ENCODE measurements at regions not wholly inside any gene's neighbourhood (a gene's known extent, or its start where the extent isn't known, plus 50 kb on each side); places are given as distances from the start of the nearest gene placed in this dataset.

DNA sequence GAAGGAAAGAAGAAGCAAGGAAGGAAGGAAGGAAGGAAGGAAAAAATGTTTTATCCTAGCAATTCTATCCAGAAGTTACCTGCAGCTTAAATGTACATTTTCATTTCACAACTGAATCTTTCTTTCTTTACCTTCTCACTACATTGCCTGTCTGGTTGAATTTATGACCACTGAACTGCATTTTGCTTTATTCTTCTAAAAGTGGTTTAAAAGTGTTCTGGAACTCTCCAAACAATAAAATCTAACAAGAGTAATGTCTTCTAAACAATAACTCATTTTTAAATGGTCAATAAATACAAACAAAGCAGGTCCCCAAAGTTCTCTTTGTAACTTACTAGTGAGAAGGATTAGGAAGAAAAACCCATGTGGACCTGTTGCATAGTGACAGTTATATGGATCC, 587.5 kb upstream of the NEGR1 start:
- no peak overlapping the region for H3K27ac ChIP-seq (ENCODE audit: insufficient read depth in 1 of 2, low read depth in 1 of 2, low read length in 2 of 2, poor library complexity in 1 of 2, severe bottlenecking in 2 of 2)
- CTCF ChIA-PET = no interaction called here
- POLR2A ChIA-PET = no interaction called here
- H3K4me3 ChIP-seq (ENCODE audit: control insufficient read depth in 1 of 7, extremely low read depth in 1 of 7, insufficient read depth in 4 of 7, low read depth in 2 of 7, low read length in 6 of 7) = no peak overlapping the region
- DNase-seq = no peak
- H3K4me1 ChIP-seq (ENCODE audit: control extremely low read depth in 1 of 4, control insufficient read depth in 4 of 4, insufficient read depth in 4 of 4, low read length in 3 of 4) = no peaks in the 10 kb centered on the region
- no peaks in the 10 kb centered on the region for H3K36me3 ChIP-seq (ENCODE audit: control insufficient read depth in 4 of 4, insufficient read depth in 4 of 4, low read length in 3 of 4)
- H3K27me3 ChIP-seq (replicated peaks in 2 of 5; ENCODE audit: control insufficient read depth in 4 of 5, insufficient read depth in 5 of 5, low read length in 4 of 5) = no peaks in the 10 kb centered on the region
- no peaks in the 10 kb centered on the region for H3K9me3 ChIP-seq (ENCODE audit: control extremely low read depth in 1 of 5, control insufficient read depth in 4 of 5, insufficient read depth in 2 of 5, low read depth in 1 of 5, low read length in 4 of 5)

DNA sequence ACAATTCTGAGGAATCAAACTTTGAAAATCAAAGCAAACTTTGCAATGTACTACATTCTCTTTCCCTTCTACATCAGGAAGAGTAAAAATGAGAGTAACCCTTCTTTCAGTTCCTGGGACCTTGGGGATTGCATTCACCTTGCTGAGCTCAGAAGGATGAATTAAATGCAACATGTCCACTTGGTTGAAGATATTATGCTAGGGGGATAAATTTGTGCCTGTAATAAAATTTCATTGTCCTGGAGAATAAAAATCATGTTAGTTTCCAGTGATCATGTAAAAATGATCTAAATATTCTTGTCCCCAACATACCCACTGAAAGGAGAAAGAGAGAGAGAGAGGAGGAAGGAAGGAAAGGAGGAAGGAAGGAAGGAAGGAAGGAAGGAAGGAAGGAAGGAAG, 587.1 kb upstream of the NEGR1 start:
- Histone ChIP-seq H3K4me3 (ENCODE audit: control insufficient read depth in 1 of 7, extremely low read depth in 1 of 7, insufficient read depth in 4 of 7, low read depth in 2 of 7, low read length in 6 of 7) (no peak overlapping the region), H3K9me3 (ENCODE audit: control extremely low read depth in 1 of 5, control insufficient read depth in 4 of 5, insufficient read depth in 2 of 5, low read depth in 1 of 5, low read length in 4 of 5) (no peaks in the 10 kb centered on the region), H3K27ac (ENCODE audit: insufficient read depth in 1 of 2, low read depth in 1 of 2, low read length in 2 of 2, poor library complexity in 1 of 2, severe bottlenecking in 2 of 2) (no peak overlapping the region), H3K4me1 (ENCODE audit: control extremely low read depth in 1 of 4, control insufficient read depth in 4 of 4, insufficient read depth in 4 of 4, low read length in 3 of 4) (no peaks in the 10 kb centered on the region), H3K36me3 (ENCODE audit: control insufficient read depth in 4 of 4, insufficient read depth in 4 of 4, low read length in 3 of 4) (no peaks in the 10 kb centered on the region), H3K27me3 (replicated peaks in 2 of 5; ENCODE audit: control insufficient read depth in 4 of 5, insufficient read depth in 5 of 5, low read length in 4 of 5) (no peaks in the 10 kb centered on the region)
- no peak for DNase-seq
- ChIA-PET CTCF (no interaction called here), POLR2A (no interaction called here)

DNA sequence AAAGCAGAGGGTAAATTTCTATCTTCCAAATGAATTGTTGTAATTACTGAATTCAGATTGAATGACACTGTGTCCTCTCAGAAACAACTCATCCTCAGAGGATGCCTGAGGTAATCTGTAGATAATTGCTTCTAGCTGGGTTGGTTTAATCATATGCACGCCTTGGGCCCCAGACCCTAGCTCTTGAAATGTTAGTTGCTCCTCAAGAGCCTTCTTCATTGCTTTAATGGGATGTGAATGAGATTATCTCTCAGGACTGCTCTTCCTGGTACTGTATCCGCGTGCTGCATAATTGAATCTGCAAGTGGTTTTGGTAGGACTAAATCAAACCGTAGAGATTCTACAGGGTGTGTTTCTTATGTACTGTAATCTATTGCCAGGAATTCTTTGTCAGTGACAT, 569.3 kb upstream of the NEGR1 start:
- Histone ChIP-seq H3K9me3 (ENCODE audit: control extremely low read depth in 1 of 5, control insufficient read depth in 4 of 5, insufficient read depth in 2 of 5, low read depth in 1 of 5, low read length in 4 of 5) (no peaks in the 10 kb centered on the region), H3K4me1 (ENCODE audit: control extremely low read depth in 1 of 4, control insufficient read depth in 4 of 4, insufficient read depth in 4 of 4, low read length in 3 of 4) (no peaks in the 10 kb centered on the region), H3K27ac (ENCODE audit: insufficient read depth in 1 of 2, low read depth in 1 of 2, low read length in 2 of 2, poor library complexity in 1 of 2, severe bottlenecking in 2 of 2) (no peak overlapping the region), H3K27me3 (replicated peaks in 2 of 5; ENCODE audit: control insufficient read depth in 4 of 5, insufficient read depth in 5 of 5, low read length in 4 of 5) (no peaks in the 10 kb centered on the region), H3K36me3 (ENCODE audit: control insufficient read depth in 4 of 4, insufficient read depth in 4 of 4, low read length in 3 of 4) (no peaks in the 10 kb centered on the region), H3K4me3 (ENCODE audit: control insufficient read depth in 1 of 7, extremely low read depth in 1 of 7, insufficient read depth in 4 of 7, low read depth in 2 of 7, low read length in 6 of 7) (no peak overlapping the region)
- CTCF ChIA-PET = no interaction called here
- POLR2A ChIA-PET = no interaction called here
- no peak for DNase-seq
- 63% methylated on average over 4 of the region's 4 CpGs for WGBS (ENCODE audit: insufficient coverage)

DNA sequence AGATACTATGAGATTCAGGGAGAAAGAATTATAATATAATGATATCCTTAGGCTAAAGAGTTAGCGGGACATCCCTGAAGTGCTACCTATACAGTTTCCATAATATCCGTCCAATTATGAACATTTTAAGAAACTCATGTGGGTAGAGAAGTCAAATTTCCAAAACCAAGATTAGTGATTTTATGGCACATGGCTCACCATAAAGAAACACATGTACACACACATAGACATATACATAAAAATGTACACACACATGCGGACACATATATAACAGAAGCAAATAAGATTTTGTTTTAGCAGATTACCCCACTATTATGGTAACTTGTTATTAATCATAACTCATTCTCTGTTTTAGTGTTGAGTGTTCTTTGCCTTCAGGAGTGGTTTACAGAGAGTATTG, 566.7 kb upstream of the NEGR1 start:
- no CpG with 5 or more reads among the region's 3 CpGs for WGBS (ENCODE audit: insufficient coverage)
- no peaks in the 10 kb centered on the region for H3K27me3 ChIP-seq (replicated peaks in 2 of 5; ENCODE audit: control insufficient read depth in 4 of 5, insufficient read depth in 5 of 5, low read length in 4 of 5)
- POLR2A ChIA-PET = no interaction called here
- no peak overlapping the region for H3K4me3 ChIP-seq (ENCODE audit: control insufficient read depth in 1 of 7, extremely low read depth in 1 of 7, insufficient read depth in 4 of 7, low read depth in 2 of 7, low read length in 6 of 7)
- H3K36me3 ChIP-seq (ENCODE audit: control insufficient read depth in 4 of 4, insufficient read depth in 4 of 4, low read length in 3 of 4) = no peaks in the 10 kb centered on the region
- H3K4me1 ChIP-seq (ENCODE audit: control extremely low read depth in 1 of 4, control insufficient read depth in 4 of 4, insufficient read depth in 4 of 4, low read length in 3 of 4) = no peaks in the 10 kb centered on the region
- no peak for DNase-seq
- CTCF ChIA-PET = no interaction called here
- H3K27ac ChIP-seq (ENCODE audit: insufficient read depth in 1 of 2, low read depth in 1 of 2, low read length in 2 of 2, poor library complexity in 1 of 2, severe bottlenecking in 2 of 2) = no peak overlapping the region
- H3K9me3 ChIP-seq (ENCODE audit: control extremely low read depth in 1 of 5, control insufficient read depth in 4 of 5, insufficient read depth in 2 of 5, low read depth in 1 of 5, low read length in 4 of 5) = no peaks in the 10 kb centered on the region

DNA sequence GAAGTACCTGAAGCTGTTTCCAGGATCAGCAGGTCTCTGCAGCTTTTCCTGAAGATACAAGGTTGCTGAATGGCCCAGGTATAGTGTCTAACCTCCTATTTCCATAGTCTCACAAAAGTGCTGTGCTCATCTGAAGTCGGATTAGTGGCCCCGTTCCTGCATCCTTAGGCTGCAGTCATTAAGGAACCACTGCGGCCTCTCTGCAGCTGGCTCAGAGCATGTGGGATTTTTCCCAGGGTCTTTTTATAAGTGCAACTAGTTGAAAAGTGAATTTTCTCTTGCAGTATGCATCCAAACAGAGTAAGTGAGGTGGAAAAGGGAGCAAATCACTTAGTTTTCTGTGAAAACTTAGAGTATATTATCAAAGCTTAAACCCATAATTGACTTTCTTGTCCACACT, 565.3 kb upstream of the NEGR1 start:
- ChIA-PET CTCF (no interaction called here), POLR2A (no interaction called here)
- no peak overlapping the region for H3K27ac ChIP-seq (ENCODE audit: insufficient read depth in 1 of 2, low read depth in 1 of 2, low read length in 2 of 2, poor library complexity in 1 of 2, severe bottlenecking in 2 of 2)

DNA sequence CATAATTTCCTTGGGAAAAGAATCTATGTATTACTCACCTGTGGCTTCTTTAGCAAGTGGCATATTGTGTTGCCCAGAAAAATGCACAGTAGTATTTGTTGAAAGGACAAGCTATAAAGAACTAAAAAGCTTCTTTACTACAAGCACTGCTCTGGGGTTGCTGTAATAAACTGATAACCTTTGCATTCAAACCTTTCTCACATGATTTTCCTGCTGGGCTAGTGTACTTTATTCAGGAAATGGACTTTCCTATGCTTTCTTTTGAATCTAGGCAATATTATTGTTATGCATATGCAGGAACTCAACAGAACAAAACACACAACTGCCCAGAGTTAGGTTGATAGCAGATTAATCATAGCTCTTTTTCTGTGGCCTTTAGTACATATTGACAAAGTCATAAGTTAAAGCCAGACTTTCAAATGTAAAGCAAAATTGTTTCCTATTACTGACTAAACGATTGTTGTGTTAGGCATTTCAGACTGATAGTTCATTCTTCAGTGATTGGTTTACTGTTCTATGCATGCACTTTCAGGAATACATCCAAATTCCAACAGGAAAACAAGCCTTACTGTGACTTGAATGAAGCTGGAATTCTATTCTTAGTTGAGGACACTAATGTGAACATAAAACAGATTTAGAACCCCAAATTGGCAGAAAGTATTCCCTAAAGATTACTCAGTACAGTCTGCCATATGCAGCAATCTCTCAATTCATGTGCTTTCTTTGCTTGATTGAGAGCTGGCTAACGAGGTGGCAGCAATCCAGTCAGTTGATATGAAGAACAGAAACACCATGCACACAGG, 564.3 kb upstream of the NEGR1 start:
- no CpG with 5 or more reads among the region's 2 CpGs for WGBS (ENCODE audit: insufficient coverage)
- CTCF ChIA-PET = interaction anchor here (0.9 kb wide), 1 partner anchor 1651 kb away, joined by 3 read pairs; no protein-coding TSS in a partner anchor
- H3K9me3 ChIP-seq (ENCODE audit: control extremely low read depth in 1 of 5, control insufficient read depth in 4 of 5, insufficient read depth in 2 of 5, low read depth in 1 of 5, low read length in 4 of 5) = no peaks in the 10 kb centered on the region
- POLR2A ChIA-PET = no interaction called here
- no peak for DNase-seq
- no peaks in the 10 kb centered on the region for H3K36me3 ChIP-seq (ENCODE audit: control insufficient read depth in 4 of 4, insufficient read depth in 4 of 4, low read length in 3 of 4)
- H3K4me3 ChIP-seq (ENCODE audit: control insufficient read depth in 1 of 7, extremely low read depth in 1 of 7, insufficient read depth in 4 of 7, low read depth in 2 of 7, low read length in 6 of 7) = no peak overlapping the region
- H3K27me3 ChIP-seq (replicated peaks in 2 of 5; ENCODE audit: control insufficient read depth in 4 of 5, insufficient read depth in 5 of 5, low read length in 4 of 5) = no peaks in the 10 kb centered on the region
- H3K4me1 ChIP-seq (ENCODE audit: control extremely low read depth in 1 of 4, control insufficient read depth in 4 of 4, insufficient read depth in 4 of 4, low read length in 3 of 4) = no peaks in the 10 kb centered on the region
- no peak overlapping the region for H3K27ac ChIP-seq (ENCODE audit: insufficient read depth in 1 of 2, low read depth in 1 of 2, low read length in 2 of 2, poor library complexity in 1 of 2, severe bottlenecking in 2 of 2)

More for the DNA sequence above, 565.3 kb upstream of the NEGR1 start:
- Histone ChIP-seq H3K9me3 (ENCODE audit: control extremely low read depth in 1 of 5, control insufficient read depth in 4 of 5, insufficient read depth in 2 of 5, low read depth in 1 of 5, low read length in 4 of 5) (no peaks in the 10 kb centered on the region), H3K4me3 (ENCODE audit: control insufficient read depth in 1 of 7, extremely low read depth in 1 of 7, insufficient read depth in 4 of 7, low read depth in 2 of 7, low read length in 6 of 7) (no peak overlapping the region), H3K4me1 (ENCODE audit: control extremely low read depth in 1 of 4, control insufficient read depth in 4 of 4, insufficient read depth in 4 of 4, low read length in 3 of 4) (no peaks in the 10 kb centered on the region), H3K27me3 (replicated peaks in 2 of 5; ENCODE audit: control insufficient read depth in 4 of 5, insufficient read depth in 5 of 5, low read length in 4 of 5) (no peaks in the 10 kb centered on the region), H3K36me3 (ENCODE audit: control insufficient read depth in 4 of 4, insufficient read depth in 4 of 4, low read length in 3 of 4) (no peaks in the 10 kb centered on the region)
- 93% methylated on average over 3 of the region's 3 CpGs for WGBS (ENCODE audit: insufficient coverage)
- DNase-seq = no peak

DNA sequence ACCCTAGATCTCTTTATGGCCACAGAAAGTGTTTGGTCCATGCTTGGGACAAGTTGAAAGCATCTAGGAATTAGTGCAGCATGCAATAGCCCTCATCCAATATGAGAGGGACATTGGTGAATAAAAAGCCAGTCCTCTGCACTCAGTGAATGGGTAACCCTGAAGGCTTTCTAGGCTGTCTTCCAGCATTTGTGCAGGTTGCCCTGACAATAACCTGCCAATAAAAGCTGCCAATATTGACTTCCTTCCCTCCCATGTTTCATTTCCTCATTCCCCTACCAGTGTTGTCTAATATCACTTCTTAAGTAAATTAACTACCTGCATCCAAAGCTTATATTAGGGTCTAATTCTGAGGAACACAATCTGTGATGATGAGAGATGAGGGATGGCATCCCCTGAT, 563.6 kb upstream of the NEGR1 start:
- H3K27me3 ChIP-seq (replicated peaks in 2 of 5; ENCODE audit: control insufficient read depth in 4 of 5, insufficient read depth in 5 of 5, low read length in 4 of 5) = no peaks in the 10 kb centered on the region
- POLR2A ChIA-PET = no interaction called here
- CTCF ChIA-PET = interaction anchor here (0.7 kb wide), 1 partner anchor 808 kb away, joined by 4 read pairs; no protein-coding TSS in a partner anchor

More for the DNA sequence above, 563.6 kb upstream of the NEGR1 start:
- Histone ChIP-seq H3K4me1 (ENCODE audit: control extremely low read depth in 1 of 4, control insufficient read depth in 4 of 4, insufficient read depth in 4 of 4, low read length in 3 of 4) (no peaks in the 10 kb centered on the region), H3K27ac (ENCODE audit: insufficient read depth in 1 of 2, low read depth in 1 of 2, low read length in 2 of 2, poor library complexity in 1 of 2, severe bottlenecking in 2 of 2) (no peak overlapping the region), H3K9me3 (ENCODE audit: control extremely low read depth in 1 of 5, control insufficient read depth in 4 of 5, insufficient read depth in 2 of 5, low read depth in 1 of 5, low read length in 4 of 5) (no peaks in the 10 kb centered on the region), H3K36me3 (ENCODE audit: control insufficient read depth in 4 of 4, insufficient read depth in 4 of 4, low read length in 3 of 4) (no peaks in the 10 kb centered on the region), H3K4me3 (ENCODE audit: control insufficient read depth in 1 of 7, extremely low read depth in 1 of 7, insufficient read depth in 4 of 7, low read depth in 2 of 7, low read length in 6 of 7) (no peak overlapping the region)
- DNase-seq = no peak
